Kidney epithelial cell (primary cell): ENCODE measurements at regions not wholly inside any gene's neighbourhood (a gene's known extent, or its start where the extent isn't known, plus 50 kb on each side); places are given as distances from the start of the nearest gene placed in this dataset.

Experiments
- DNase-seq: peaks from one replicate; pipeline ENCODE4 v3.0.0-alpha.2; 2010; ENCODE audit warnings: low read depth
- H3K27me3 ChIP-seq: 2 replicates; pipeline ENCODE4 v1.6.0; 2011; ENCODE audit warnings: low read length; ENCODE audit not compliant: control insufficient read depth, insufficient read depth
- H3K36me3 ChIP-seq: 2 replicates; pipeline ENCODE4 v1.5.1; 2011; ENCODE audit warnings: low read length; ENCODE audit not compliant: control insufficient read depth, insufficient read depth
- H3K4me3 ChIP-seq: 2 replicates; pipeline ENCODE4 v1.5.1; 2011; ENCODE audit warnings: low read depth, mild to moderate bottlenecking, control low read depth, low read length
- TF ChIP-seq, protein P1 (sequence below): IDR thresholded peaks from 2 replicates; pipeline ENCODE4 v1.5.1; 2011; ENCODE audit warnings: mild to moderate bottlenecking, moderate library complexity, low read length, control low read depth, inconsistent platforms; ENCODE audit not compliant: insufficient read depth, poor library complexity, severe bottlenecking

DNA sequence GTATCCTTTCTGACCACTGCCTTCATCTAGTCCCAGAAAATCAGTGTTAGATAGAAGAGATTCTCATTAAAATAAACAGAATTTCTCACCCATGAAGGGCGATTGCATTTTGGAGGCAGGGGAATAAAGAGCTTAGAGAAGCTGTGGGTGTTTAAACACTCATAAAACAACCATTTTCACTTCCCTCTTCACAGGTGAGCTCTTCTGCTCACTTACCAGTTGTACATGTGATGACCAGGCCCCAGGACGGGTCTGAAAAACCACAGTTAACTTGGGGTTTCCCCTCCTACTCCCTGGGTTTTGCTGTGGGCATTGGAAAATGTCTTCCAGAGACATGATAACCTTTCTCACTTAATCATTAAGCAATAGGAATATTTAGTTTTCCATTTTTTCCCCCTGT, 411.6 kb upstream of the DPP6 start:
- no peak overlapping the region for H3K4me3 ChIP-seq
- H3K27me3 ChIP-seq: no peaks in the 10 kb centered on the region
- TF ChIP-seq, protein P1, sequence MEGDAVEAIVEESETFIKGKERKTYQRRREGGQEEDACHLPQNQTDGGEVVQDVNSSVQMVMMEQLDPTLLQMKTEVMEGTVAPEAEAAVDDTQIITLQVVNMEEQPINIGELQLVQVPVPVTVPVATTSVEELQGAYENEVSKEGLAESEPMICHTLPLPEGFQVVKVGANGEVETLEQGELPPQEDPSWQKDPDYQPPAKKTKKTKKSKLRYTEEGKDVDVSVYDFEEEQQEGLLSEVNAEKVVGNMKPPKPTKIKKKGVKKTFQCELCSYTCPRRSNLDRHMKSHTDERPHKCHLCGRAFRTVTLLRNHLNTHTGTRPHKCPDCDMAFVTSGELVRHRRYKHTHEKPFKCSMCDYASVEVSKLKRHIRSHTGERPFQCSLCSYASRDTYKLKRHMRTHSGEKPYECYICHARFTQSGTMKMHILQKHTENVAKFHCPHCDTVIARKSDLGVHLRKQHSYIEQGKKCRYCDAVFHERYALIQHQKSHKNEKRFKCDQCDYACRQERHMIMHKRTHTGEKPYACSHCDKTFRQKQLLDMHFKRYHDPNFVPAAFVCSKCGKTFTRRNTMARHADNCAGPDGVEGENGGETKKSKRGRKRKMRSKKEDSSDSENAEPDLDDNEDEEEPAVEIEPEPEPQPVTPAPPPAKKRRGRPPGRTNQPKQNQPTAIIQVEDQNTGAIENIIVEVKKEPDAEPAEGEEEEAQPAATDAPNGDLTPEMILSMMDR: no peak
- DNase-seq: no peak
- H3K36me3 ChIP-seq: no peaks in the 10 kb centered on the region

DNA sequence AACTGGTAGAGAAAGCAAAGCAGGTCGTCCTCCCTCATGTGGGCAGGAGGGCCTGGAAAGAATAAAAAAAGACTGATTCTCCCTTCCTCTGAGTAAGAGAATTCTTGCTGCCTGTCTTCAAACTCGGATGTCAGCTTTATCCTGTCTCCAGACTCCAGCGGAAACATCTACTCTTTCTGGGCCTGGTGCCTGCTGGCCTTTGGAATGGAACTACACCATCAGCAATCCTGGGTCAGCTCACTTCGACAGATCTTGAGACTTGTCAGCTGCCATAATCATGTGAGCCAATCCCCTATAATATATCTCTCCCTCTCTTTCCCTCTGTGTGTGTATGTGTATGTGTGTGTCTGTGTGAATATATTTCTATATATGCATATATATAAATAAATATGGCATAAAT, 411.0 kb upstream of the DPP6 start:
- H3K4me3 ChIP-seq: no peak overlapping the region
- TF ChIP-seq, protein P1: no peak
- no peak for DNase-seq
- H3K36me3 ChIP-seq: no peaks in the 10 kb centered on the region
- H3K27me3 ChIP-seq: no peaks in the 10 kb centered on the region

DNA sequence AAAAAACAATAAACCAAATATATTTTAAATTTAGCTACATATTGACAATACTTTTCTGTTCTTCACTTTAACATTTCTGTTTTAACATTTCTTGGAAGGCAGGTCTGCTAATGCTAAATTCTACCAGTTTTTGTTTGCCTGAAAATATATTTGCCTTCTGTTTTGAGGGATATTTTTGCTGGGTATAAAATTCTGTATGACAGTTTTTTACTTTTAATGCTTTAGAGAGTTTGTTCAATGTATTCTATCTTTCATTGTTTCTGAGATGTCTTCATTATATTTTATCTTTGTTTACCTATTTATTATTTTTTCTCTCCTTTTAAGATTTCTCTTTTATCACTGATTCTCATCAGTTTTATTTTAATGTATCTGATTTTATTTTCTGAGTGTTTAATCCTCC, 409.2 kb upstream of the DPP6 start:
- TF ChIP-seq, protein P1: no peak
- DNase-seq: no peak

GRCh38 chr7:153657182-153657800, 394.9 kb upstream of the DPP6 start:
- no peaks in the 10 kb centered on the region for H3K36me3 ChIP-seq
- H3K27me3 ChIP-seq: no peaks in the 10 kb centered on the region
- TF ChIP-seq, protein P1: no peak
- no peak for DNase-seq
- no peak overlapping the region for H3K4me3 ChIP-seq

More for the DNA sequence above, 409.2 kb upstream of the DPP6 start:
- H3K4me3 ChIP-seq: no peak overlapping the region
- no peaks in the 10 kb centered on the region for H3K27me3 ChIP-seq
- H3K36me3 ChIP-seq: no peaks in the 10 kb centered on the region

DNA sequence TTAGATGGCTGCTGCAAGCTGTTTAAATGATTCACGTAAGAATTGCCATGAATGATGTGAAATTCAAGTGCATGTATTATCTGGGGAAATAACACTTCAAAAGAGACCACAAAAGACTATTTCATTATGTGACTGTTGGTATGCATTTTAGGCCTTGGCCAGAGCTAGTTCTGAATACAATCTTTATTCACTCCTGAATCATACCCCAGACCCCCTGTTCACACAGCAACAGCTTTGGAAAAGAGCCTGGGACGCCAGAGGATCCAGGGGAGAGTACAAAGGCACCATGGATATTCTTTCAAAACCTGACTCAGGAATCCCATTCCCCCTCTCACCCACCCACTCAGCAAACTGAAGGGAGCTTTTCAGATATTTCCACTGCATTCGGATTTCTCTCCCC, 377.1 kb upstream of the DPP6 start:
- H3K4me3 ChIP-seq: no peak overlapping the region
- H3K27me3 ChIP-seq: no peaks in the 10 kb centered on the region
- DNase-seq: no peak
- H3K36me3 ChIP-seq: no peaks in the 10 kb centered on the region
- TF ChIP-seq, protein P1: no peak

DNA sequence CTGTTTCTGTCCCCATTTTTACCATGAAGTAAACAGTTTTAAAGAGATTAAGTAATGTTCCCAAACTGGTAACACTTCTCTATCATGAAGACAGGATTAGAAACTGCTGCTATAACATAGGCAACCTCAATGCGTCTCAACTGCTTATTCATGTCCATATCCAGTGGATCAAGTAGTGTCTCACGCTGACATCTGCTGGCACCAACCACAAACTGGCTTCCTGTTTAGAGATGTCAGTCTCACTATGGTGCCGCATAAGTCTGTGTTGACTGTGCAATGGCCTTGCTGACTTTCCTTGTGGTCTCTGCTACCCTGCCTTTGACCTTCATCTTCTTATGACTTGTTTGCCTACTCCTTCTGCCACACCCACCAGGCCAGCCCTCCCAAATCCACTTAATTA, 369.6 kb upstream of the DPP6 start:
- H3K36me3 ChIP-seq: no peaks in the 10 kb centered on the region
- no peak for DNase-seq
- no peak overlapping the region for H3K4me3 ChIP-seq
- H3K27me3 ChIP-seq: no peaks in the 10 kb centered on the region
- TF ChIP-seq, protein P1: no peak
